Right forelimb (tissue), 1 donor: ENCODE measurements at regions not wholly inside any gene's neighbourhood (a gene's known extent, or its start where the extent isn't known, plus 50 kb on each side); places are given as distances from the start of the nearest gene placed in this dataset.

ENCODE experiments used
- DNase-seq: peaks from one replicate; pipeline ENCODE4 v3.0.0-alpha.2; 2018

GRCh38 chr20:57004951-57005933 is 261.2 kb downstream of the BMP7 start:
- DNase-seq: no peak

- no peak for DNase-seq
Observed at GRCh38 chr20:57006411-57007170, 259.9 kb downstream of the BMP7 start.

GRCh38 chr20:57007171-57007540 is 259.3 kb downstream of the BMP7 start:
- no peak for DNase-seq

- no peak for DNase-seq
Observed at GRCh38 chr20:57008217-57008616, 258.2 kb downstream of the BMP7 start.

- DNase-seq: no peak
Observed at GRCh38 chr20:57009355-57009754, 257.1 kb downstream of the BMP7 start.

GRCh38 chr20:57009775-57010174 is 256.7 kb downstream of the BMP7 start:
- DNase-seq: no peak

- DNase-seq: no peak
Observed at GRCh38 chr20:57012691-57013090, 253.8 kb downstream of the BMP7 start.

- DNase-seq: no peak
Observed at GRCh38 chr20:57013217-57013616, 253.2 kb downstream of the BMP7 start.

GRCh38 chr20:57013741-57014140 is 252.7 kb downstream of the BMP7 start:
- no peak for DNase-seq

- no peak for DNase-seq
Observed at GRCh38 chr20:57020364-57020763, 246.1 kb downstream of the BMP7 start.

- no peak for DNase-seq
Observed at GRCh38 chr20:57022306-57022705, 244.1 kb downstream of the BMP7 start.

GRCh38 chr20:57023007-57023406 is 243.4 kb downstream of the BMP7 start:
- DNase-seq: no peak

GRCh38 chr20:57023997-57024396 is 242.4 kb downstream of the BMP7 start:
- DNase-seq: no peak

GRCh38 chr20:57024849-57025248 is 241.6 kb downstream of the BMP7 start:
- DNase-seq: no peak

- no peak for DNase-seq
Observed at GRCh38 chr20:57025261-57025660, 241.2 kb downstream of the BMP7 start.

- no peak for DNase-seq
Observed at GRCh38 chr20:57025666-57026224, 240.7 kb downstream of the BMP7 start.

- no peak for DNase-seq
Observed at GRCh38 chr20:57027777-57028176, 238.7 kb downstream of the BMP7 start.

- DNase-seq: no peak
Observed at GRCh38 chr20:57030611-57031600, 235.5 kb downstream of the BMP7 start.

- DNase-seq: no peak
Observed at GRCh38 chr20:57031867-57032355, 234.5 kb downstream of the BMP7 start.

GRCh38 chr20:57032847-57033246 is 233.6 kb downstream of the BMP7 start:
- DNase-seq: no peak

GRCh38 chr20:57034001-57034400 is 232.4 kb downstream of the BMP7 start:
- no peak for DNase-seq

GRCh38 chr20:57037689-57038088 is 228.8 kb downstream of the BMP7 start:
- DNase-seq: no peak
